GM12874 (cell line): ENCODE measurements at regions not wholly inside any gene's neighbourhood (a gene's known extent, or its start where the extent isn't known, plus 50 kb on each side); places are given as distances from the start of the nearest gene placed in this dataset.

Source experiments
- CTCF ChIP-seq: IDR thresholded peaks from 2 replicates; pipeline ENCODE4 v1.5.1; 2011; ENCODE audit warnings: low read depth, mild to moderate bottlenecking, control low read depth, low read length, moderate library complexity; ENCODE audit not compliant: insufficient read depth

- TF ChIP-seq CTCF: no peak
These were observed 50.5 kb upstream of the MAP4K3 start for GRCh38 chr2:39487398-39488250.

DNA sequence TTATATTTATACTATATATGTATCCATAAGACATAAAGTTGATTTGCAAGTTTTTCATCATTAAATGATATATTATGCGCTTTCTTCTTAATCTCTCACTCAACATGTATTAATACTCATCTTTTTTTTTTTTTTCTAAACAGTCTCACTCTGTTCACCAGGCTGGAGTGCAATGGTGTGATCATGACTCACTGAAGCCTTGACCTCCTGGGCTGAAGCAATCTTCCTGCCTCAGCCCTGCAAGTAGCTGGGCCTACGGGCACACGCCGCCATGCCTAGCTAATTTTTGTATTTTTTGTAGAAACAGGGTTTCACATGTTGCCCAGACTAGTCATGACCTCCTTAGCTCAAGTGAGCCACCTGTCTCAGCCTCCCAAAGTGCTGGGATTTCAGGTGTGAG is 51.4 kb upstream of the MAP4K3 start:
- TF ChIP-seq CTCF: no peak

DNA sequence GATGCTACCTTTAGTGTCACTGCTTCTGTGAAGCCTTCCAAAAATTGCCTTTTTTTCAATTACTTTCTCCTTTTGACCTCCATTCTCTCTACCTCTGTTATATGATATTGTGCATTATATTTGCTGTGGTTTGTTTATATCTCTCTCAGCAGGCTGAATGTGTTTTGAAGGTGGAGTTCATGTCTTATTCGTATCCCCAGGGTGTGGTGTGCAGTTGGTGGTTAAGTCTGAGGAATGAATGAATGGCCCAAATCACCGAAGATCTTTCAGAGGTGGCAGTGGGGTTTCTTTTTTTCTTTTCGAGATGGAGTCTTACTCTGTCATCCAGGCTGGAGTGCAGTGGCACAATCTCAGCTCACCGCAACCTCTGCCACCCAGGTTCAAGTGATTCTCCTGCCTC is 53.5 kb upstream of the MAP4K3 start:
- no peak for TF ChIP-seq CTCF

DNA sequence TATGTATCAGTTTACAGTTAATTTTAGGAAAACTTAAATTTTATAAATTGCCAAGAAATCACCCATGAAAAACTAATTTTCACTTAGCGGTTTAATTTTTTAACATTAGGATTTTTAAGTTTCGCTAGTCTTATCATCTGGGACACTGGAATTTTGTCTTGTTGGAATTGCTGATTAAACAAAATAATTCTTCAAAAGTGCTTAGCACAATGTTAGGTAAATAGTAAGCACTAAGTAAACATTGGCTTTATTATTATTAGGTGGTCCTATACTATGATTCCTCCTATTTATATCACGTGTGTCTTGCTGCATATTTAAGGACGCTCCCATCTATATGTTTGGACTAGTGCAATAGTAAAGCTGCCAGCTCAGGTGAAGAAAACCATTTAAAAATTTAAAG is 54.6 kb upstream of the MAP4K3 start:
- no peak for TF ChIP-seq CTCF

DNA sequence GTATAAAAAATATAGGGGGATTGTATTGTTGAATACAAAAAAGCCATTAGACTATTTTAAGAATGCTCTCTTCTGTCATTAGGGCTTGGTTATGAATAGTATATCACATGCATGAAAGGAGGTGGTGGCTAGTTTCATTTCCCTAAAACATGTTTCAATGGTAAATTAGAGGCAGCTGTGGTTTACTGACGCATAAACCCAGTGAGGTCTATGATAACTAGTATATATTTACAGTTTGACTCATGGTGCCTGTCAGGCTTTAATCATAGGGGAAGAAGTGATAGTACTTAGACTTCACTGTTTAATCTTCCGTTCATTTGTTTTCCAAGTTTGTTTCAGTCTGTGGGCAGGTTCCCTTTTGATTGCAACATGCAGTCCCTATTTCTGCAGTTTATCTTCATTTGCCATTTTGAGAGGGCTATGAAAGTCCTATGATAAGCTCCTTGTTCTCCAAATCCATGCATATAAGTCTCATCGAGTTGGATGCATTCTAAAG is 55.1 kb upstream of the MAP4K3 start:
- no peak for TF ChIP-seq CTCF

GRCh38 chr2:39492716-39493115 is 55.6 kb upstream of the MAP4K3 start:
- TF ChIP-seq CTCF: no peak

DNA sequence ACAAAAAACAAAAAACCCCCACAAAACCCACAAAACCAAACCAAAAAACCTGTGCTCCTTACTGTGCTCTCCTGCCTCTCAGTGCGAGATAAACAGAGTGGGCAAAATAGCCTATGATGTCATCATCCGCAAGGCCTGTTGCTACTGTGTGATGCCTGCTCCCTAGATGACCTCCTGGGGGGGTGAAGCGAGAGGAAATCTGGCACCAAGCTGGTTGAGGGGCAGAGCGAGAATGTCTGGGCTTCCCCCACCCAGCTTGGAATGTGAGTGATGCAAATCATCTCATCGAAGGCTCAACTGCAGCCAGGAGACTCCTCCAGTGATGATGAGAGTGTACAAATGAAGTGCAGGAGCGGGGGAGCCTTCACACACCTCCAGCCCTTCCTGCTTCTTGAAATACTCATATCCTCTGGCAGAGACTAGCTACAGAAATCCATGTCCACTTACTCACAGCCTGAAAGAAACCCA is 57.7 kb upstream of the MAP4K3 start:
- no peak for TF ChIP-seq CTCF
